NCI-H1930 (cell line): ENCODE measurements at regions not wholly inside any gene's neighbourhood (a gene's known extent, or its start where the extent isn't known, plus 50 kb on each side); places are given as distances from the start of the nearest gene placed in this dataset.
"Not testable (repeated sequence)": the region's sequence is repeated elsewhere in the genome, so short reads cannot be mapped to it uniquely, and the experiment has no call there.

Experiments used
- DNase-seq, 2 experiments: peaks; one replicate each; lab custom pipeline; 2025; lab: John Stamatoyannopoulos, UW

DNA sequence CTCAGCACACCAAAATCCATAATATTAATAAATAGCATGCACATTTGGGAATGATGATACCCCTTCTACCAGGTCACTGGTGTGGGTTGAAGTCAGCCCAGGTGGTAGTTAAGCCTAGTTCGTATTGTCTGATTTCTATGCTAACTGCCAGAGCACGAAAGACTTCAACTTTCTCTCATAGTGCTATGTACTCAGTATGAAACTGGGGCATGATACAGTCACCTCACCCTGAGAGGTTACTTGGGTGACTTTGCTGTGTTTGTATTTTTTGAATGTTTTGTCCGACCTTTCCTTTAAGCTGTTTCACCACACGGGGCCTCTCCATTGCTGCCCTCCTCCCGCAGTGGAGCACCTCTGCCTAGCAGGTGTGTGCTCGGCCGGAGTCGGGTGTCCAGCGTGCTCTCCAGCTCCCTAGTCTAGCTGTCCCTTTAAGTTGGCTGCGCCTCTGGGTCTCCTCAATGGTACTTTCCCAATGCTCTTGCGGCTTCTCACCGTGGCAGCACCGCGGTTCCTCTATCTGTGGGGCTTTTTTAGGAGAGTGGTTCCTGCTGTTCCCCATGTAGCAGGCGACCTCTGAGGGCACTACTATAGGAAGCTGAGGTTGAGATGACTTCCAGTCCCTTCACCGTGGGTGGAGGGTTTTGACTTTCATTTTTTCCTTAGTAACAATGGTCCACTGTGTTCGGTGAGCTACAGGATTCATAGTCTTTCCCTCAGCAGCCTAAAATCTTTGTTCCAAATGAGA lies 524.0 kb upstream of the PFKP start:
- no peak for DNase-seq

DNA sequence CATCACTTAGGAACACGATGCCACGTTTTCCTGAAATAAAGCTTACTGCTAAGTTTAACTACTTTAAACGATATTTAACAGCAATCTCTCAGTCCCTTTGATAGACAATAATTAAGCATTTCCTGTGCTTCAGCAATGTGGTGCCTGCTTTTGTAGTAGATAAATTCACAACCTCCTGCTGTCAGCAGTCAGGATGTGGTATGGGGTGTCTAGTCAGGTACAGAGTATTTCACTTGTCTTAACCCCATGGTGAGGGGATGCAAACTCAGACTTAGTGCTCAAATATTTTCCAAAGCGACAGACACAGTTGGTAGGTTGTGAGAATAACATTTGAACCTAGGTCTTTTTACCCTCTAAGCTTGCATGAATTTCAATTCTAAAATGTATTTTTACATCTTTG lies 526.2 kb upstream of the PFKP start:
- DNase-seq, result no peak

DNA sequence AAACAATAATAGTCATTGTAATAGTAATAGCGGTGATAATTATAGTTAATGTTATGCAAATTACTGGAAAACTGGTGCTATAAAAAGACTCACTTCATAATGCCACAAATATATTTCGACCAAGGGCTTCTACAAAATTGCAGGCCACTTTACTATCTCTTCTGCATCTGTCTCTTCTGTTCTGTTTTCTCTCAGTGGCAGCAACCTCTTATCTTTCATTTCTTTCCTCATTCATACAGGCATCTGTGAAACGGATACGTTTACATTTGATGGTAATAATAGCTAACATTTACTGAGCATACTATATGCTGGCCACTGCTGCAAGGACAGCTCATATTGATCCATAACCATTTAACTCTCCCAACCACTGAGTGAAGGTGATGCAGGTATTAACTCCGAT lies 537.4 kb upstream of the PFKP start:
- no peak for DNase-seq

DNA sequence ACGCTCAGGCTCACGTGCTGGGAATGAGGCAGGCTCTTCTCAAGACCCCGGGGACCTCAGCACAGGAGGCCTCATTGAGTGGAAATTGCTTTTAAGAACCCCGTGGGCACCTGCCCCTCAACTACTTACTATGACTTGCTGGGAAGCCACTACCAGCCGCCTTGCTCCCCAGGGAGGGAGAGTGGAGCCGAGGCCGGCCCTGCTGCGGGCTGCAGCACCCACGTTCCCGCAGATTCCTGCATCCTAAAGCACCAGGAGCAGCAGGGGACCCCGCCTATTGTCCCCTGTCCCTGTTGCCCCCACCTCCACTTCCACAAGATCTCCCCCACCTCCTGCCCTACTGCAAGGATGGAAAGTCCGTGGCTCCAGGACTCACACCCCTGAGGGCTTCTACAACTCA lies 541.6 kb upstream of the PFKP start:
- DNase-seq, result no peak

DNA sequence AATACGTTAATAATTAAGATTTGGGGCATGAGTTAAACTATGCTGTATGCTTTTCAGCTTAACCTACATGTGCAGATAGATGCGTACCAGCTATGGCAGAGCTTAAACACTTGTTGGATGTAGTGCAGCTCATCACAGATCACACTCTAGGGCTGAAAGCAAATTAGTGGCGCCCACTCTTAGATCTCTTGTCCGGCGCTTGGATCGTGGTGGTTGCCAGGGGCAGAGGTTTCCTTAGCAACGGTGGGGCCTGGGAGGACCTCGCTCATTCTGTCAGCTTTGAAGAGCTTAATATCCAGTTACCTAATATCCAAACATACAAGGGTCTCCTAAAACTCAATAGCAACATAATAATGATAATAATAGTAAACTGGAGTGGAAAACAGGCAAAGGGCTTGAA lies 548.2 kb upstream of the PFKP start:
- no peak for DNase-seq

DNA sequence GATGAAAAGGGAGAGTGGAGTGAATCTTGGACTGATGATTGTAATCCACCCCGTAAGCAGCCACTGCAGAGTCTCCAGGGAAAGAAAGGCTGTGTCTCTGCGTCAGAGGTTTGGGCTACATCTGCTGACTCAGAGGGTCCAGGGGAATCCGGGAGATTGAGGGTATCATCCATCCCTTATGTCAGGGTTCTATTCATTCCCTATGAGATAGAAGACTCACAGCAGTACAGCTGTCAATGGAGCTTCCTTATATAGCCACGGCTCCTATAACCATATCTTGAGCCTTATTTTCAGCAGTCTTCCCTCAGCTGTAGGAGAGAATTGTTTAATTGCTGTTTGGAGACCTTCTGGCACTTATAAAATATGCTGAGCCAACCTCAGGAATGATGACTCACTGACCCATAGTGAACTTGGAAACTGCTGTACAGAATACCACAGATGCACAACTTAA lies 558.2 kb upstream of the PFKP start:
- DNase-seq, result no peak

DNA sequence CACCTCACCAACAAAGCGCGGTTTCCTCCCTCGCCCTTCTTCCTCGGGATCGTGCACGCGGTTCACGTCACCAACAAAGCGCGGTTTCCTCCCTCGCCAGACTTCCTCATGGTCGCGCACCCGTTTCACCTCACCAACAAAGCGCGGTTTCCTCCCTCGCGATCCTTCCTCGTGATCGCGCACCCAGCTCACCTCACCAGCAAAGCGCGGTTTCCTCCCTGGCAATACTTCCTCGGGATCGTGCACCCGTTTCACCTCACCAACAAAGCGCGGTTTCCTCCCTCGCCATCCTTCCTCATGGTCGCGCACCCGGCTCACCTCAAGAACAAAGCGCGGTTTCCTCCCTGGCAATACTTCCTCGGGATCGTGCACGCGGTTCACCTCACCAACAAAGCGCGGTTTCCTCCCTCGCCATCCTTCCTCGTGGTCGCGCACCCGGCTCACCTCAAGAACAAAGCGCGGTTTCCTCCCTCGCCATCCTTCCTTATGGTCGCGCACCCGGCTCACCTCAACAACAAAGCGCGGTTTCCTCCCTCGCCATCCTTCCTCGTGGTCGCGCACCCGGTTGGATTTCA lies 565.9 kb upstream of the PFKP start:
- DNase-seq, result not testable (repeated sequence)

DNA sequence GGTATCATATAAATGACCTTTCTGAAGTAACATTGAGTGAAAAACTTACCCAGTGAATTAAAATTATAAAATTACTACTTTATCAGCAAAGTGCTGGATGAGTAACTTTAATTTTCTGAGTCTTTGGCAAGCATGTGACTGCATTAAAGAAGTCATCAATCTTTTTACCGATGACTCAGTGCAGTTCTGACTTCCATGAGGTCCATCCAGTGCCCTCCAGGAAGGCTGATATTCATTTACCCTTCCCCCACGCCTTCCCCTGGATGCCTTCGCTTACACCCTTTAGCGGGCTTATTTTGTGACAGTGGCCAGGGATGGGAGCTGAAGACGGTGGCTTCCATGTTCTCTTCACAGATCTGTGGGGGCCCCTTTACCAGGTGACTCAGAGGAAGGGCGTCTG lies 572.9 kb upstream of the PFKP start:
- no peak for DNase-seq

DNA sequence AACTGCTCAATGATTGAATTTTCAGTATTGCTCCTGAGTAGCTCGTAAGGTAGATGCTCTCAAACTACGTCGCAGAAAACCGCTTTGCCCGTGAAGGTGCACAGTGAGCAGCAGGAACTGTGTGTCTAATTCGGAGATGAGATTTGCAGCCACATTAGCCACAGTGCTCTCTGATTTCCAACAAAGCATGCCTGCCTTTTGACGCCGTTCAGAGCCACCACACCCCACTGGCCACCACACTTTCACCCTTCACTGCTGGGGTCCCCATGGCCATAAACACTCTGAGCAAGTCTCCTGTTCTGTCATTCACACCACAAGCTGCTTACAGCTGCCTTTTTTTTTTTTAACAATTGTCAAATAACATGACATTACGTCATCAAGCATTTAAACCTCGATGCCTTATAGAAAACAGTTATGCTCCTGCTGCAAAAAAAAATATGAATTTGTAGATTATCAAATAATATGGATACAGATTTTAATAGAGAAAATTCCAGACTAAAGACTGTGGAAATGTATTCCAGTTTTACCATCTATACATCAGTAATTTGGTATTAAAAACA lies 578.8 kb upstream of the PFKP start:
- DNase-seq, result no peak

DNA sequence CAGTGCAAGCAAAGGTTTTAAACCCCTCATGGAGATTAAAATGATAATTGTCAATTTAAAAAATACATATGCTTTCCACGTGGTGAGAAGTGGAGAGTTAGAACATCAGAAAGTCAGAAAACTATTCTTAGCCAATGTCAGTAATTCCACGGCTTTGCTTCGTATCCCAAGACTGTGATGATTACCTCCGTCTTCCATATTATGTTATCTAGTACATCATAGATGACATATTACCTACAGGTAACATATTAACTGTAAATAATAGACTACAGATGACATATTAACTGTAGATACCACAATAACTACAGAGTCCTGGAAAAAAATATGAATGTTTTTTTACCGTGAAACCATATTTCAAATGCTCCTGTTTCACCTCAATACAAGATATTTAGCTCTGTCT lies 579.4 kb upstream of the PFKP start:
- DNase-seq, result no peak

DNA sequence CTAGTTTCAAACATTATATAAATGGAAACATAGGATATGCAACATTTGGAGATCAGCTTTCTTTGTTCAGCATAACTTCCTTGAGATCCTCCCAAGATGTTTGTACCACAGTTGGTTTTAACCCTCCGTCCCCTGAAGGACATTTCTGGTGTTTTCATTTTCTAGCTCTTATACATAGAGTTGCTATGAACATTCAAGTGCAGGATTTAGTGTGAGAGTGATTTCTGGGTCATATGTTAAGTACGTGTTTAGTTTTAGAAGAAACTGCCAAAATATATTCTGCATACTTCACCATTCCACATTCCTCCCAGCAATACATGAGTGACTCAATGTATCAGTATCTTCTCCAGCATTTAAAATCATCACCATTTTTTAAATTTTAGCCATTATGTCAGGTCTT lies 588.7 kb upstream of the PFKP start:
- DNase-seq, result no peak

DNA sequence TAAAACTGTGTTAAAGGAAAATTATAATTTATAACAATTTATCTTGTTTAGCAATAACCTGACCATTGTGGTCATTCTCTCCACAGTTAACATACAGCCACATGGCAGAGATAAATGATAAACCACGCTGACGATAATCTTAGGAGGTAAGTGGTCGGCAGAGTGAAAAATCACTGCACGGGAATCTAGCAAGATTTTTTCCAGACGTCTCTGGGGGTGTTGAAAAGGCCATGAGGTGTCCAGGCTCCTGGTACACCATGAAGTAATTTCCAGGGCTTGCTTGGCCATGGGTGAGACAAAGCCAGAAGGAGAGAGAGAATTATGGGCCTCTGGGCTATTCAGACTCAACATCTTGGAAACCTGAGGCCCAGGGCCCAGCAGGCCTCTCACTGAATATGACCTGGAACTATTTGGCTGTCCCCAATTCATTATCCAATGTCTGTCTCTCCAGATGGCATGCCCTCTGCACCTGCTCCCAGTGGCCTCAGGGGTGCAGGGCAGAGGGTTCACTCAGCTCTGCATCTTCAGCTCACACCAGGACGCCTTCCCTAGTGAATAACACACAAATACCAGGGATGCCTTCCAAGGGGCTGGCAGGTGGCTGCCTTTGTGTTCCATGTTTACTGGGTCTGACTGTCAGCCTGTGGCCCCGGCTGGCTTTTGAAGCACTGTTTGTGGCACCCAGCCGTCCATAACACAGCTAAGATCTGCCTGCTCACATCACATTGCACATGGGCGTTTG lies 590.4 kb upstream of the PFKP start:
- DNase-seq, result no peak

DNA sequence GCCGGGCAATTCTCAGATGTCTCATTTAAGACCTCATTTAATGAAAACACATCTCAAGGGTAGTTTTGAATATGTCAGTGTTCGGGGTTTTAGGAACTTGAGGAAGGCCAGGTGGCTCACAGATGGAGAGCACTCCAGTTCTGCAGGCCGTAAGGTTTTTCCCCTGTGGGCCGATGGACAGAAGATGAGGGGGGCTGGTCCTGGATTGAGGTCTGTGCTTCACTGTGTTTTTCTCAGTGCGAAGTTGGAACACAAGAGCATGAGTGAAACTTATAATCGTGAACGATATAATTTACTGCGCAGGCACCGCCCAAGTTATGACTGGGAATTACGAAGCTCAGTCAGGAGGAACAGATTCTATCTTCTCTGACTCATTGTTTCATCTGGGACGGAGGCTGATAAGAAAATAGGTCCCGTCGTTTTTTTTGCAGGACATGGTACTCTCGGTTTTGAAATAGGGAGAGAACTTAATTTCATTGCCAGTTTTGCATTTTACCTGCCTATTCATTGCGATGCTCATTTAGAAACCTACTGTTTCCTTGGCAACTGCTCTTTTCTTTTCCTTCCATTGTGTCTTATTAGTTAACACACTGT lies 591.0 kb upstream of the PFKP start:
- DNase-seq, result no peak

DNA sequence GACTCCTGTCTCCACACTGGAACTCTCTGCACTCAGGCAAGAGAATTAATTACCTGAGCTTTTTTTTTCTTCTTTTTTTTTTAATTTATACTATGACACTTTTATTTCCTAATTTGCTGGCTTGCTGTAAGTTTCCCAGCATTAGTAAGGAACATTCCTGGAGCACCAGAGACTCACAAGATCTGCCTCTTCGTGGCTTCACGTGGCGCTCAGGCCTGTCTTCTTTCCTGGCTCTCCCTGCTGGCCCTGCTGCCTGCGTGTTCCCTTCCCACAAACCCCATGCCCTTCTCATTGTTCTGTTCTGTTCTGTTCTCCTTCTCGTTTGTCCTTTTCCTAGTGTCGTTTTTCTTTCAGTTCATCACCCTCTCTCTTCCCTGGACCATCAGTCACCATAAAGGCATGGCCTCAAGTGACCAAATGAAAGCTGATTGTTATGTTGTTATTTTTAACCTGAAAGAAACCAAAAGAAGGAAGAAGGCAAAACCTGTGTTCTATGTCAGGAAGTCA lies 591.6 kb upstream of the PFKP start:
- no peak for DNase-seq

DNA sequence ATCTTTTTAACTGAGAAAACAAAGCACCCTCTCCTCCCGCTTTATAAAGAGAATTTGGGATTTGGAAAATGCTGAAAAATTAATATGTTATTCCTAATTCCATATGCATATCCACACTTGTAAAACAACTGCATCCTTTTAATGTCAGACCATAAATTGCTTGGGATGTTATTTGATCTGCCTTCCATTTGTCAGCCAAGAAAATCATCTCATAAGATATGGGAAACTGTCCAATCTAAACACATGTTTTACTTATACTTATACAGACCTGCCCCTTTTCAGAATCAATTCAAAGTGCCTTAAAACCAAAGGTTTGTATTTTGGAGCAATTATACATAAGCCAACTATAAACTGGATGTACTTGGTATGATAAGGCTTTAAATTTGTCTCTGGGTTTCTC lies 595.5 kb upstream of the PFKP start:
- DNase-seq, result no peak

DNA sequence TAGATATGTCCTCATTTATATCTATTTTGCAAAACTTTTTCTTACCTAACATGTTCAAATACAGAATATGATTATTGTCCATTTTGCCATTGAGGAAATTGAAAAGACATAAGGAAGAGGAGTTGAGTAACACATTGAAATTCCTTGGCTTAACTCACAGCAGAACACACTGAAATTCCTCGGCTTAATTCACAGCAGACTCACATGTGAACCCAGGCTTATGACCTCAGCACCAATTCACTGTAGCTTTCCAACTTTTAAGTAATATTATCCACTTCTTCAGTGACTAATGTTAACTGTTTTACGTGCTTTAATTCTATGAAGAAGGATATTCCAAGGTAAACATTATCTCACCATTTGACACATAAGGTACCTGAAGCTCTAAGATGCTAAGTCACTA lies 597.5 kb upstream of the PFKP start:
- DNase-seq, result no peak

DNA sequence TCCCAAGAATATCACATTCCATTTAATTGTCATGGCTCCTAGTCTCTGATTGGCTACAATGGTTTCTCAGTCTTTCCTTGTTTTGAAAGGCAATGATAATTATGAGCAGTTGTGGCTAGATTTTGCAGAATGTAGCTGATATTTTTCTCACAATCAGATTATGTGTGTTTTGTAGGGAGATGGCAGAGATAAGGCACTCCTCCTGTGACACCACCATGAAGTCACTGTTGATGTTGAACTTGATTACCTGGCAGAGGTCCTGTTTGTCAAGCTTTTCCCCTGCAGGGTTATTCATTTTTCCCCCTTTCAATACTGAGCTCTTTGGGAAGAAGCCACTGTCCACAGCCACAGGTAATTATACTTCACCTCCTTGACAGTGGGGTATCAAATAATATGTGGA lies 602.9 kb upstream of the PFKP start:
- no peak for DNase-seq

DNA sequence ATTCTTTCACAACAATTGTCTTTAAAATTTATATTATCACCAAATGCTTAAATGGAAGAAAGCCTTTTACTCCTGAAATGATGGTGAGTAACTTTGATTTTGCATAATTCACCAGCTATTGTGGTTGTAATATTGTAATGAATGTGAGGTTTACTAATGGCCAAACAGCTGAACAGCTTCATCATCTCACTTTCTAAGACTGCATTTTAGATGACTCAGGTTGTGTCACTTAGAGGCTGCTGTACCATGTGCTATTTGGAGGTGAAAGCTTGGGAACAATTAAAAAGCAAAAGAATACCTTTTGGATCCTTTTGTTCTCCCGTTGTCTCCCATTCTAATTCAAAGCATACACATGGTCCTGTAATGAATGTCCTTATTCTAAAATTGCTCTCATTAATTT lies 604.0 kb upstream of the PFKP start:
- no peak for DNase-seq

DNA sequence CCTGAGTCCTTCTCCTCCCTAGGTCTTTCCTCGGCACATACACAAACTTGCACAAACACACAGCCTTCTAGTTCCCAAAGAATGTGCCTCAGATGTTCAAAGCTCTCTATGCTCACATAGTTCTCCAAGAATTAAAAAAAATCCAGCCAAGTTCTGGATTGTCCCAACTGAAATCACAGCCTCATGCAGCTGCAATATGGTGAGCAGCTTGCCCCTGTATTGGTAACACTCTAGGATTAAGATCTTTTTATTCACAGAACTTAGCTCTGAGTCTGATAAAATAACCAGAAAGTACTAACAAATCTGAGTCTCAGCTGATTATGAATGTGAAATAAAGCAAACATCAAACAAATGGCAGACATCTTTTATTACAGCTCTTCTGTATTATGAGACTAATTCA lies 604.8 kb upstream of the PFKP start:
- DNase-seq, result no peak

DNA sequence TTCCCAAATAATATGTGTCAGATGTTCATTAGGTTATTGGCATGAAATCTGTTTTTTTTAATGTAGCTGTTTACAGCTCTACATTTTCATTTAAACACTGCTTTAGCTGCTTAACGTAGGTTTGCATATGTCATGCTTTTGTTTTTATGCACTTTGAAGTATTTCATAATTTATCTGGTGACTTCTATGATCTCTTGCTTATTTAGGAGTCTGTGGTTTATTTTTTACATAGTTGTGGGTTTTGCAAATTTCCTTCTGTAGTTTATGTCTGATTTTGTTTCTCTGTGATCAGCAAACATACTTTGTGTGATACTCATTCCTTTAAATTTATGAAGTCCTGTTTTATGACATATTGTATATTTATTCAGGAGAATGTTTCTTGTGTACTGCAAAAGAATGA lies 606.5 kb upstream of the PFKP start:
- no peak for DNase-seq

DNA sequence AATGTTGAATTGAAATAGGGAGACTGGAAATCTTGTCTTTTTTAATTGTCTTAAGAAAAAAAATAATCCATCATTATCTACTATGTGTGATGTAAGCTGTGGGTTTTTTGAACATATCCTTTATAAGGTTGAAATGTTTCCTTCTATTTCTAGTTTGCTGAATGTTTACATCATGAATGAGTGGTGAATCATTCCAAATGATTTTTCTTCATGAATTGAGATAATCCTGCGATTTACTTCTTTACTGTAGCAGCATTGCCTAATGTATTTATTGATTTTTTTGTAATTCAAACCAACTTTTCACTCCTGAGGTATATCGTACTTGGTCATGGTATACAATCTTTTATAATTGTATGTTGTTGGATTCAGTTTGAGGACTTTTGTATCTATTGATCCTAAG lies 607.6 kb upstream of the PFKP start:
- DNase-seq, result no peak

DNA sequence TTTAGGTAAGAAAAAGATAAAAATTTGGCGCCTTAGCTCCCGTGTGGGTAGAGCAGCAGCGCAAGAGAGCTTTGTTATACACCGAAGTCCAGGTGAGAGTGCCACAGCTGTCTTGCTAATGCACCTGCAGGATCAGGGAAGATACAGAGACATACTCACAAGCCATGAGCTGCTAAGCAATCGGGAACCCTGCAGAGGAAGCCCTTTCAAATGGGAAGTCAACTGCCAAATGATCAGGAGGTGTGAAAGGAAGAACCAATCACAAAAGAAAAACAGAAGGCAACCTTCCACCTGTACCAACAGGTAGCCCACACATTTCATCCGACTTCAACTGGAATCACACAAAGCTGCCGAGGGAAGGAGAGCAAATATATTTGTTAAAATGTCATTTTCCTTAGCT lies 610.5 kb upstream of the PFKP start:
- no peak for DNase-seq

DNA sequence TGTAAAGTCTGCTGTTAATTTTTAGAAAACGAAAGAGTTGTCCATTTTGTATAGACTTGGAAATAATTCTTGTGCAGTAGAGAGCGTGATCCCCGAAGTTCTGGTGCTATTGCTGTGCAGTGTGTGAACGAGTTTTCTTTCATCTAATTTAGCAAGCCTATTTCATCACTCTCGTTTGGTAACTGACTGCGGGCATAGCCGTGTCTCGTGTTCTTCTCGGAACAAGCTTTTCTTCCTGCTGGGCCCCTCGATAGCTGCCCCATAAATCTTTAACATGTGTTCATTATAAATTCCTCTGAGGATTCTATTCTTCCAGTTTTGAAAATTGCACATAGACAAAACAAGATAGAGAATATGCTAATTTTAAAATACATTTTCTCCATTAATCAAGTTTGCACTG lies 622.0 kb upstream of the PFKP start:
- DNase-seq, result no peak
